ENCODE measurements at regions not wholly inside any gene's neighbourhood (a gene's known extent, or its start where the extent isn't known, plus 50 kb on each side); places are given as distances from the start of the nearest gene placed in this dataset.
"Not testable (repeated sequence)": the region's sequence is repeated elsewhere in the genome, so short reads cannot be mapped to it uniquely, and the experiment has no call there.

- Histone ChIP-seq H3K4me3 (ENCODE audit: insufficient read depth, low read depth, low read length) (no peak overlapping the region), H3K36me3 (replicated peaks; ENCODE audit: control insufficient read depth, insufficient read depth, low read length) (no peaks in the 10 kb centered on the region), H3K27me3 (ENCODE audit: control insufficient read depth, insufficient read depth, low read length) (no peaks in the 10 kb centered on the region)
- DNase-seq = no peak
These were observed 216.8 kb upstream of the RPS23 start for GRCh38 chr5:82494942-82495341.

- Histone ChIP-seq H3K36me3 (replicated peaks; ENCODE audit: control insufficient read depth, insufficient read depth, low read length) (no peaks in the 10 kb centered on the region), H3K4me3 (ENCODE audit: insufficient read depth, low read depth, low read length) (no peak overlapping the region), H3K27me3 (ENCODE audit: control insufficient read depth, insufficient read depth, low read length) (no peaks in the 10 kb centered on the region)
- no peak for DNase-seq
These were observed 215.1 kb upstream of the RPS23 start for GRCh38 chr5:82493221-82493620.

GRCh38 chr5:82491397-82491796 is 213.2 kb upstream of the RPS23 start:
- no peak overlapping the region for H3K4me3 ChIP-seq (ENCODE audit: insufficient read depth, low read depth, low read length)
- DNase-seq = no peak
- no peaks in the 10 kb centered on the region for H3K36me3 ChIP-seq (replicated peaks; ENCODE audit: control insufficient read depth, insufficient read depth, low read length)
- H3K27me3 ChIP-seq (ENCODE audit: control insufficient read depth, insufficient read depth, low read length) = no peaks in the 10 kb centered on the region

- DNase-seq = no peak
- Histone ChIP-seq H3K27me3 (ENCODE audit: control insufficient read depth, insufficient read depth, low read length) (no peaks in the 10 kb centered on the region), H3K36me3 (replicated peaks; ENCODE audit: control insufficient read depth, insufficient read depth, low read length) (no peaks in the 10 kb centered on the region), H3K4me3 (ENCODE audit: insufficient read depth, low read depth, low read length) (no peak overlapping the region)
These were observed 211.5 kb upstream of the RPS23 start for GRCh38 chr5:82489683-82490082.

- no peak overlapping the region for H3K4me3 ChIP-seq (ENCODE audit: insufficient read depth, low read depth, low read length)
- H3K27me3 ChIP-seq (ENCODE audit: control insufficient read depth, insufficient read depth, low read length) = no peaks in the 10 kb centered on the region
- H3K36me3 ChIP-seq (replicated peaks; ENCODE audit: control insufficient read depth, insufficient read depth, low read length) = no peaks in the 10 kb centered on the region
- DNase-seq = no peak
These were observed 209.0 kb upstream of the RPS23 start for GRCh38 chr5:82487131-82487530.

GRCh38 chr5:82480331-82480730 is 202.2 kb upstream of the RPS23 start:
- no peaks in the 10 kb centered on the region for H3K27me3 ChIP-seq (ENCODE audit: control insufficient read depth, insufficient read depth, low read length)
- no peaks in the 10 kb centered on the region for H3K36me3 ChIP-seq (replicated peaks; ENCODE audit: control insufficient read depth, insufficient read depth, low read length)
- H3K4me3 ChIP-seq (ENCODE audit: insufficient read depth, low read depth, low read length) = no peak overlapping the region
- no peak for DNase-seq

GRCh38 chr5:82476155-82476554 is 198.0 kb upstream of the RPS23 start:
- no peaks in the 10 kb centered on the region for H3K27me3 ChIP-seq (ENCODE audit: control insufficient read depth, insufficient read depth, low read length)
- no peak overlapping the region for H3K4me3 ChIP-seq (ENCODE audit: insufficient read depth, low read depth, low read length)
- DNase-seq = no peak
- H3K36me3 ChIP-seq (replicated peaks; ENCODE audit: control insufficient read depth, insufficient read depth, low read length) = no peaks in the 10 kb centered on the region

GRCh38 chr5:82473262-82473661 is 195.1 kb upstream of the RPS23 start:
- H3K4me3 ChIP-seq (ENCODE audit: insufficient read depth, low read depth, low read length) = no peak overlapping the region

GRCh38 chr5:82470185-82470994 is 192.2 kb upstream of the RPS23 start:
- no peak for DNase-seq
- H3K27me3 ChIP-seq (ENCODE audit: control insufficient read depth, insufficient read depth, low read length) = no peaks in the 10 kb centered on the region
- H3K36me3 ChIP-seq (replicated peaks; ENCODE audit: control insufficient read depth, insufficient read depth, low read length) = no peaks in the 10 kb centered on the region
- H3K4me3 ChIP-seq (ENCODE audit: insufficient read depth, low read depth, low read length) = no peak overlapping the region

More at GRCh38 chr5:82473262-82473661, 195.1 kb upstream of the RPS23 start:
- no peak for DNase-seq
- H3K27me3 ChIP-seq (ENCODE audit: control insufficient read depth, insufficient read depth, low read length) = no peaks in the 10 kb centered on the region
- no peaks in the 10 kb centered on the region for H3K36me3 ChIP-seq (replicated peaks; ENCODE audit: control insufficient read depth, insufficient read depth, low read length)

GRCh38 chr5:82466986-82467561 is 188.9 kb upstream of the RPS23 start:
- no peaks in the 10 kb centered on the region for H3K36me3 ChIP-seq (replicated peaks; ENCODE audit: control insufficient read depth, insufficient read depth, low read length)
- no peak for DNase-seq
- no peak overlapping the region for H3K4me3 ChIP-seq (ENCODE audit: insufficient read depth, low read depth, low read length)
- H3K27me3 ChIP-seq (ENCODE audit: control insufficient read depth, insufficient read depth, low read length) = no peaks in the 10 kb centered on the region

GRCh38 chr5:82465235-82465634 is 187.1 kb upstream of the RPS23 start:
- DNase-seq = no peak
- Histone ChIP-seq H3K36me3 (replicated peaks; ENCODE audit: control insufficient read depth, insufficient read depth, low read length) (no peaks in the 10 kb centered on the region), H3K4me3 (ENCODE audit: insufficient read depth, low read depth, low read length) (no peak overlapping the region), H3K27me3 (ENCODE audit: control insufficient read depth, insufficient read depth, low read length) (no peaks in the 10 kb centered on the region)

GRCh38 chr5:82459626-82460025 is 181.5 kb upstream of the RPS23 start:
- Histone ChIP-seq H3K27me3 (ENCODE audit: control insufficient read depth, insufficient read depth, low read length) (no peaks in the 10 kb centered on the region), H3K4me3 (ENCODE audit: insufficient read depth, low read depth, low read length) (no peak overlapping the region), H3K36me3 (replicated peaks; ENCODE audit: control insufficient read depth, insufficient read depth, low read length) (no peaks in the 10 kb centered on the region)
- DNase-seq = no peak

- not testable (repeated sequence) for DNase-seq; H3K27me3 ChIP-seq (ENCODE audit: control insufficient read depth, insufficient read depth, low read length); H3K4me3 ChIP-seq (ENCODE audit: insufficient read depth, low read depth, low read length); H3K36me3 ChIP-seq (replicated peaks; ENCODE audit: control insufficient read depth, insufficient read depth, low read length)
These were observed 177.2 kb upstream of the RPS23 start for GRCh38 chr5:82455317-82455716.

GRCh38 chr5:82448374-82448773 is 170.2 kb upstream of the RPS23 start:
- H3K36me3 ChIP-seq (replicated peaks; ENCODE audit: control insufficient read depth, insufficient read depth, low read length) = no peaks in the 10 kb centered on the region
- no peak for DNase-seq
- no peaks in the 10 kb centered on the region for H3K27me3 ChIP-seq (ENCODE audit: control insufficient read depth, insufficient read depth, low read length)
- H3K4me3 ChIP-seq (ENCODE audit: insufficient read depth, low read depth, low read length) = no peak overlapping the region

- Histone ChIP-seq H3K36me3 (replicated peaks; ENCODE audit: control insufficient read depth, insufficient read depth, low read length) (no peaks in the 10 kb centered on the region), H3K4me3 (ENCODE audit: insufficient read depth, low read depth, low read length) (no peak overlapping the region), H3K27me3 (ENCODE audit: control insufficient read depth, insufficient read depth, low read length) (no peaks in the 10 kb centered on the region)
- no peak for DNase-seq
These were observed 169.8 kb upstream of the RPS23 start for GRCh38 chr5:82447913-82448312.
